Stimulated activated CD4-positive, alpha-beta T cell treated with anti-CD3 and anti-CD28 coated beads, TNF-alpha, amount 100 ng/mL, for 1 hour (primary cell): ENCODE measurements at regions not wholly inside any gene's neighbourhood (a gene's known extent, or its start where the extent isn't known, plus 50 kb on each side); places are given as distances from the start of the nearest gene placed in this dataset.
"Not testable (repeated sequence)": the region's sequence is repeated elsewhere in the genome, so short reads cannot be mapped to it uniquely, and the experiment has no call there.

ENCODE experiments used
- DNase-seq, 3 donors: peaks; one replicate each; pipeline ENCODE4 v3.0.0-alpha.2; 2020; ENCODE audit warnings: low read depth in 3 of 3, low spot score in 1 of 3

DNA sequence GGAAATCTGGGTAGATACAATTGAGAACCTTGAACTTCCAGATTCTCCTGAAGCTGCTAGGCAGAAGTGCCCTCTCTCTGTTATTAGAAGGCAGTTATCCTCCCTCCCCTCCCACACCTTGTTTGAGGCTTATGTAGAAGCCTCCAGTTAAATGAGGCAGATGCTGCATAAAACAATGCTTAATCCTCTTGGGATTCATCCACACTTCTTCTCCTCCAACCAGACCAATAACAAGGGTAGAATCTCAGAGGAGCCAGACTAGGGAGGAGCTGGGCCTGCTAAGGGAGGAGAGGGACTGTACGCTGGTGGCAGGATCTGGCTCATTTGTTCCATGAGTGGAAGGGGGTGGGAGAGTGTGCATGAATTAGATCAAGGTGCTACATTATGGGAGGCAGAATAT, 88.3 kb upstream of the PRR23C start:
- no peak for DNase-seq

DNA sequence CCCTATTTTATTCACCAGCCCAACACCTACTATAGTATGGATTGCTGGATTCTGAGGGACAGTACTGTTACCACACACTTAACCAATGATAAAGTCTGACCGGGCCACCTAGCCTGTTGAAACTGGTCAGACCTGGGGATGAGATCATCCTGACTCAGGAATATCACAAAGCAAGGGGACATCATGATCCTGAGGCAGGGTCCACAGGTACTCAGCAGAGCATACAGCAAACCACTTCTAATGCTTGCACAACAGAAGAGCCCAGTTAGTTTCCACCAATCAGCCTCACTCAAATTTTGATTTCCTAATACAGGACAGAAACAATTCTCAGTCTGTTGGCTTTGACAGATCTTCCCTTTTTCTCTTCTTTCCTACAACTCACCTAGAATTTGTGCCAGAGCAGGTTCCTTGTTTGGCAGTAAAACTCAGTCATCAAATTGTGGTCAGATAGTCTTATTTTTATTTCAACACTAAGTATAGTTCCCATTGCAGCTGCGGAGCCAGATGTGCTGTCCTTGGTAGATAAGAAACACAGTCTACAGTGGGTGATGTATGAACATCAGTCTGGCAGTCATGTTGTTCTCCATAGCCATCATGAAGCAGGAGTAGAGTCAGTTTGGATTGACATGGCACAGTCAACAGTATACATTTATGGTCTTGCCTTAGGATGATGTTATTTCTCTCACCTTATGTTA, 90.1 kb upstream of the PRR23C start:
- DNase-seq, result no peak

- DNase-seq, result no peak
Measured at GRCh38 chr3:139135657-139136056, 91.0 kb upstream of the PRR23C start.

DNA sequence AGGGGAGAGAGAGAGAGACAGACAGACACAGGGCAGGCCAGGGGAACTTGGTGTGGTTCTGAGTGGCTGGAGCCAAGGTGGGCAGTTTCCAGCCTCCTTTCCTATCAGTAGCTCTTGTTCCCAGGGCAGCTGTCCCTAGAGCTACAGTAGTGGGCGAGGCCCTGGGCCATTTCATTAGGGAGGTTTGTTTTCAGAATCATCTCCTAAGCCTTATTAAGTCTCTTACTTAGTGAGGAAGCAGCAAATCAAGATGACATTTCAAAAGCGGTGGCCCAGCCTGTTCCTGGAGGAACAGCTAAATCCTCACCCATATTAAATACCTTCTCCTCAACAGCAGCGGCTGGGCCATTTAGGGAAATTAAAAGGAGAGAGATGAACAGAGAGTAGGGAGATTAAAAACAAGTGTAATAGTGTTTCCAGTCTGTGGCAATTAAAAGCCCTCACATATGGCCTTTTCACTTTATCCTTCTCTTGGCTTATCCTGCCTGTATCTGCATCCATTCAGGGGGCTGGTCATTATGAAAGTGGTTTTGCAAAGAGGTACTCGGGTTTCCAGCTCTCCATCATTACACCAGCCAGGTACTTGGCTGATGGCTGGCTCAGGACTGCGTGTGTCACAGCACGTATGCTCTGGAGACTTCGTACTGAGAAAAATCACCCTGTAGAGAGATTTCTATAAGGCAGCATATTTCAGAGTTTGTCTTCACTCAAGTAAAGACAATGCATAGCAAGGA, 91.9 kb upstream of the PRR23C start:
- no peak for DNase-seq

GRCh38 chr3:139140553-139140952, 95.9 kb upstream of the PRR23C start:
- DNase-seq, result no peak

DNA sequence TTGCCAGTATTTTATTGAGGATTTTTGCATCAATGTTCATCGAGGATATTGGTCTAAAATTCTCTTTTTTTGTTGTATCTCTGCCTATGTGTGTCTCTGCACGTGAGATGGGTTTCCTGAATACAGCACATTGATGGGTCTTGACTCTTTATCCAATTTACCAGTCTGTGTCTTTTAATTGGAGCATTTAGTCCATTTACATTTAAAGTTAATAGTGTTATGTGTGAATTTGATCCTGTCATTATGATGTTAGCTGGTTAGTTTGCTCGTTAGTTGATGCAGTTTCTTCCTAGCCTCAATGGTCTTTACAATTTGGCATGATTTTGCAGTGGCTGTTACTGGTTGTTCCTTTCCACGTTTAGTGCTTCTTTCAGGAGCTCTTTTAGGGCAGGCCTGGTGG, 101.3 kb upstream of the PRR23C start:
- not testable (repeated sequence) for DNase-seq

DNA sequence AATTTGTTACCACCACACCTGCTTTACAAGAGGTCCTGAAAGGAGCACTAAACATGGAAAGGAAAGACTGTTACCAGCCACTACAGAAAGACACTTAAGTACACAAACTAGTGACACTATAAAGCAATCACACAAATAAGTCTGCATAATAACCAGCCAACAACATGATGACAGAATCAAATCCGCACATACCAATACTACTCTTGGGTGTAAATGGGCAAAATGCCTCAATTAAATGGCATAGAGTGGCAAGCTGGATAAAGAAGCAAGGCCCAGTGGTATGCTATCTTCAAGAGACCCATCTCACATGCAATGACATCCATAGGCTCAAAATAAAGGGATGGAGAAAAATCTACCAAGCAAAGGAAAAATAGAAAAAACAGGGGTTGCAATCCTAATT, 106.8 kb upstream of the PRR23C start:
- no peak for DNase-seq

GRCh38 chr3:139153434-139153833, 108.7 kb upstream of the PRR23C start:
- not testable (repeated sequence) for DNase-seq

DNA sequence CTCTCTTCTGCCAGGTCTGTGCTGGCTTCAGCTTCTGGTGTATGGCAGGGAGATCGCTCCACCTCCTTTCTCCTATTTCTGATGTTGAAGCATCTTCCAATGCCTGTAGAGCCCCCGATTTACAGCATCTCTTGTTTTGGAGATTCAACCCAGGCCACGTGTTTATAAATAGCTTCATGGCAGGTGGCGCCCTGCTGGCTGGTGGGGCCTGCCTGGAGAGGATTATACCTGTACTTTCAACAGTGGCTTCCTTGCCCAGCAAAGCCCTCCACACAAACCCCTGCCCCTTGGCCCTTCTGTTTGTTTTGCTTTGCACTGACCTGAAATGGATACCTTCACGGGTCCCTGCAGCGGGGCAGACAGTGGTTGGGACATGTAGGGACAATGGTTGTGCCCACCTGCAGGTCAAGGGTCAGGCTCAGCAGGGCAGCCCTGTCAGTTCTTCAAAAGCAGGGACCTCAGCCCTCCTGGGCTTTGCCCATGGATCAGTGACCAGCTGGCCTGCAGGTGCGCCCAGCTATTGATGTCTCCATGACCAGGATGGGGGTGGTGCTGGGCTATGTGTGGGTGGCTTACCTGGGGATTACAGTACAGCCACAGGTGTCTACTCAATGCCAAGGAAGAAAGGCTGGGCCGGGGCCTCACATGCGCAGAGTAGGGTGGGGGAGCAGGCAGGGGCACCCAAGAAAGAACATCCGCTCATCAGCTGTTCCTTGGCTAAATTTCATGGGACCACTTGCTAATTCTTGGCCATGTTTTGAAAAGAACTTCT, 112.7 kb upstream of the PRR23C start:
- no peak for DNase-seq

DNA sequence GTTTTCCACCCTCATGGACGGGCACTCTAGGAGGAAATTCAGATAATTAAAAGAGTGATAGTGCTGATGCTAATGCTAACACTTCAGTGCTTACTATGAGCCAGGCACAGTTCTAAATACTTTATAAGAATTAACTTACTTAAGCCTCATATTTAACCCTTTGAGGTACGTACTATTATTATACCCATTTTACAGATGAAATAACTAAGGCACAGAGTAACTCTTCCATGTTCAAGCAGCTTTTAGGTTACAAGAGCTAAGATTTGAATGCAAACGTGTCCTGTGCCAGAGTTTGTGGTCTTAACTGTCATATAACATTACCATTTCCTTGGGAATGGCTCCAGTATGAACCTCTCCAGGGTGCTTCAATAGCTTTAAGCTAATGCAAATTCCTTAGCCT, 114.7 kb upstream of the PRR23C start:
- DNase-seq, result no peak

- DNase-seq, result no peak
Measured at GRCh38 chr3:139173372-139174108, 128.8 kb upstream of the PRR23C start.

GRCh38 chr3:139180489-139180888, 135.8 kb upstream of the PRR23C start:
- no peak for DNase-seq

GRCh38 chr3:139182143-139182542, 137.5 kb upstream of the PRR23C start:
- DNase-seq, result no peak

DNA sequence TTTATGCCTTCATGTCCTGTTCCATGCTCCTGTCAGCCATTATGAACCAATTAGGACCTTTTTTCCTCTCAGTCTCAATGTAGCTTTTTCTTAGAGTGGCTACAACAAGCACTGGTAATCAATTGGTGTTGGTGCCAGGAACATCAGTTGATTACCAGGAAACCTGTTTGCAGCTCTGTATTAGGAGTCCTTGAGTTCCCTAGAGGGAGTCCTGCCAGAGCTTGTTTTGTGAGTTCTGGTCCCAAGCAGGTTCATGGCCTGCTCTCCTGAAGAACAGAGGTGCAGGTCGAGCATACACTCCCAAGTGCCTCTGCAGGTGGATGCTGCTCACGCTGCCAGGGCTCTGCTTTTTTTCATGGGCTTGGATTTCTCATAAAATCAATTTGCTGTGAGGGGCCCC, 137.9 kb upstream of the PRR23C start:
- DNase-seq, result no peak

- no peak for DNase-seq
Measured at GRCh38 chr3:139185527-139185926, 140.8 kb upstream of the PRR23C start.

- no peak for DNase-seq
Measured at GRCh38 chr3:139187154-139187553, 142.5 kb upstream of the PRR23C start.

GRCh38 chr3:139187648-139188047, 143.0 kb upstream of the PRR23C start:
- DNase-seq, result no peak

GRCh38 chr3:139189943-139190342, 145.3 kb upstream of the PRR23C start:
- DNase-seq, result no peak

GRCh38 chr3:139194421-139194820, 149.4 kb upstream of the MRPS22 start:
- not testable (repeated sequence) for DNase-seq

DNA sequence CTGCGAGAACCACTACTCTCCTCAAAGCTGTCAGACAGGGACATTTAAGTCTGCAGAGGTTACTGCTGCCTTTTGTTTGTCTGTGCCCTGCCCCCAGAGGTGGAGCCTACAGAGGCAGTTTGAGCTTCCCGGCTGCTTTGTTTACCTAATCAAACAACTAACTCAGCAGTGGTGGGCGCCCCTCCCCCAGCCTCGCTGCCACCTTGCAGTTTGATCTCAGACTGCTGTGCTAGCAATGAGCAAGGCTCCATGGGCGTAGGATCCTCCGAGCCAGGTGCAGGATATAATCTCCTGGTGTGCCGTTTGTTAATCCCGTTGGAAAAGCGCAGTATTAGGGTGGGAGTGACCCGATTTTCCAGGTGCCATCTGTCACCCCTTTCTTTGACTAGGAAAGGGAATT, 147.7 kb upstream of the MRPS22 start:
- not testable (repeated sequence) for DNase-seq

GRCh38 chr3:139197251-139197650, 146.6 kb upstream of the MRPS22 start:
- no peak for DNase-seq
